IMR-90 (cell line): ENCODE measurements at regions not wholly inside any gene's neighbourhood (a gene's known extent, or its start where the extent isn't known, plus 50 kb on each side); places are given as distances from the start of the nearest gene placed in this dataset.

Experiments used
- ATAC-seq: fragments of 200-7000 bp; cut with Tn5 transposase; 2 replicates; pipeline ENCODE4 v1.9.1; 2020; ENCODE audit warnings: low read depth, mild to moderate bottlenecking, moderate library complexity
- BruUV-seq: library from RNA; stranded (reverse); fragments of 400-500 nt; replicated peaks from 2 replicates; lab custom pipeline; 2021; lab: Mats Ljungman, UMichigan
- CTCF ChIA-PET: fragments of 300-600 bp; formaldehyde crosslinking; extraction: SDS; loops from one replicate; lab custom pipeline; 2021; ENCODE audit warnings: antibody characterized with exemption; lab: Yijun Ruan, JAX
- POLR2A ChIA-PET: fragments of 300-600 bp; sonication (Branson Sonifier 250); formaldehyde crosslinking; loops from one replicate; lab custom pipeline; 2022; ENCODE audit warnings: antibody characterized with exemption; ENCODE audit not compliant: unreplicated experiment; lab: Charles Lee
- DNase-seq: peaks from one replicate; pipeline ENCODE4 v3.0.0; 2013
- H2AFZ ChIP-seq: replicated peaks from 2 replicates; pipeline ENCODE3; 2013; ENCODE audit warnings: low read length, mild to moderate bottlenecking; ENCODE audit not compliant: poor library complexity
- H2AK5ac ChIP-seq: 2 replicates; pipeline ENCODE4 v1.6.1; 2013; ENCODE audit warnings: low read depth, low read length, inconsistent platforms
- H2AK9ac ChIP-seq: replicated peaks from 2 replicates; pipeline ENCODE3; 2013; ENCODE audit warnings: mild to moderate bottlenecking, low read depth, low read length, moderate library complexity; ENCODE audit not compliant: poor library complexity
- H2BK120ac ChIP-seq: 2 replicates; pipeline ENCODE4 v1.6.1; 2013; ENCODE audit warnings: low read depth, low read length, inconsistent platforms
- H2BK15ac ChIP-seq: 3 replicates; pipeline ENCODE4 v1.6.1; 2013; ENCODE audit warnings: low read depth, low read length, inconsistent platforms
- H2BK20ac ChIP-seq: 2 replicates; pipeline ENCODE4 v1.6.1; 2013; ENCODE audit warnings: low read depth, mild to moderate bottlenecking, inconsistent platforms, low read length, moderate library complexity
- H2BK5ac ChIP-seq: 2 replicates; pipeline ENCODE4 v1.6.1; 2013; ENCODE audit warnings: mild to moderate bottlenecking, low read depth, low read length, inconsistent platforms; ENCODE audit not compliant: poor library complexity, severe bottlenecking
- H3K14ac ChIP-seq: replicated peaks from 2 replicates; pipeline ENCODE4 v1.6.1; 2013; ENCODE audit warnings: low read depth, low read length, inconsistent platforms
- H3K18ac ChIP-seq: 2 replicates; pipeline ENCODE4 v1.6.1; 2013; ENCODE audit warnings: low read depth, low read length, control low read depth
- H3K23ac ChIP-seq: 2 replicates; pipeline ENCODE4 v1.6.1; 2013; ENCODE audit warnings: low read depth, low read length, inconsistent platforms
- H3K27ac ChIP-seq: 2 replicates; pipeline ENCODE4 v1.5.1; 2013; ENCODE audit warnings: mild to moderate bottlenecking, control low read depth, low read length; ENCODE audit not compliant: insufficient read depth
- H3K27me3 ChIP-seq: 2 replicates; pipeline ENCODE4 v1.6.1; 2013; ENCODE audit warnings: low read length; ENCODE audit not compliant: control insufficient read depth, insufficient read depth
- H3K36me3 ChIP-seq: 2 replicates; pipeline ENCODE4 v1.6.1; 2013; ENCODE audit warnings: low read length, mixed read lengths; ENCODE audit not compliant: control insufficient read depth, insufficient read depth
- H3K4ac ChIP-seq: 2 replicates; pipeline ENCODE4 v1.6.1; 2013; ENCODE audit warnings: low read depth, low read length, inconsistent platforms
- H3K4me1 ChIP-seq: 2 replicates; pipeline ENCODE4 v1.6.1; 2013; ENCODE audit warnings: low read length, mixed read lengths; ENCODE audit not compliant: control insufficient read depth, insufficient read depth
- H3K4me2 ChIP-seq: 2 replicates; pipeline ENCODE4 v1.6.1; 2013; ENCODE audit warnings: low read depth, mild to moderate bottlenecking, control low read depth, low read length, moderate library complexity
- H3K4me3 ChIP-seq: 2 replicates; pipeline ENCODE4 v1.5.1; 2013; ENCODE audit warnings: low read depth, mild to moderate bottlenecking, control low read depth, low read length, moderate library complexity; ENCODE audit not compliant: insufficient read depth
- H3K56ac ChIP-seq: 2 replicates; pipeline ENCODE4 v1.6.1; 2013; ENCODE audit warnings: low read length, inconsistent platforms; ENCODE audit not compliant: insufficient read depth; ENCODE audit errors: extremely low read depth
- H3K79me1 ChIP-seq, 2 experiments: 2 replicates each; pipeline ENCODE4 v1.6.1; 2013; ENCODE audit warnings: low read length in 2 of 2, inconsistent platforms in 1 of 2, low read depth in 1 of 2
- H3K9ac ChIP-seq: 2 replicates; pipeline ENCODE4 v1.6.1; 2013; ENCODE audit warnings: low read depth, low read length, control low read depth
- H3K9me1 ChIP-seq: 2 replicates; pipeline ENCODE4 v1.6.1; 2013; ENCODE audit warnings: low read length, inconsistent platforms; ENCODE audit not compliant: insufficient read depth
- H3K9me3 ChIP-seq: 2 replicates; pipeline ENCODE4 v1.6.1; 2013; ENCODE audit warnings: low read length; ENCODE audit not compliant: control insufficient read depth, insufficient read depth
- H4K20me1 ChIP-seq: 2 replicates; pipeline ENCODE4 v1.6.1; 2013; ENCODE audit warnings: low read length, inconsistent platforms; ENCODE audit not compliant: insufficient read depth
- H4K5ac ChIP-seq: 2 replicates; pipeline ENCODE4 v1.6.1; 2013; ENCODE audit warnings: mild to moderate bottlenecking, low read depth, low read length, control low read depth
- H4K8ac ChIP-seq, 2 experiments: 2 replicates each; pipeline ENCODE4 v1.6.1; 2013; ENCODE audit warnings: low read depth in 2 of 2, low read length in 2 of 2, control low read depth in 1 of 2, inconsistent platforms in 1 of 2
- H4K91ac ChIP-seq: 2 replicates; pipeline ENCODE4 v1.6.1; 2013; ENCODE audit warnings: low read depth, low read length, inconsistent platforms; ENCODE audit not compliant: insufficient read depth
- BHLHE40 ChIP-seq: fragments of 150-350 bp; IDR thresholded peaks from 2 replicates; pipeline ENCODE4 v1.6.1; 2016; ENCODE audit warnings: mild to moderate bottlenecking, low read depth, low read length
- CEBPB ChIP-seq: IDR thresholded peaks from 2 replicates; pipeline ENCODE4 v1.6.1; 2012; ENCODE audit warnings: low read depth, low read length, improper control_type of control experiment
- CHD1 ChIP-seq: IDR thresholded peaks from 2 replicates; pipeline ENCODE4 v1.6.1; 2012; ENCODE audit warnings: low read depth, low read length, improper control_type of control experiment
- CTCF ChIP-seq: conservative IDR thresholded peaks from 2 replicates; pipeline ENCODE4 v1.5.1; 2012; ENCODE audit warnings: mild to moderate bottlenecking, low read depth, low read length, improper control_type of control experiment
- ELK1 ChIP-seq: fragments of 150-350 bp; IDR thresholded peaks from 2 replicates; pipeline ENCODE4 v1.6.1; 2016; ENCODE audit warnings: low read depth, mild to moderate bottlenecking, low read length, moderate library complexity, borderline replicate concordance
- FOS ChIP-seq: fragments of 150-350 bp; IDR thresholded peaks from 2 replicates; pipeline ENCODE4 v1.6.1; 2016; ENCODE audit warnings: low read depth, low read length
- MAFK ChIP-seq: IDR thresholded peaks from 2 replicates; pipeline ENCODE4 v1.6.1; 2012; ENCODE audit warnings: low read depth, low read length, improper control_type of control experiment
- MAZ ChIP-seq: IDR thresholded peaks from 2 replicates; pipeline ENCODE4 v1.6.1; 2012; ENCODE audit warnings: low read depth, mild to moderate bottlenecking, low read length, improper control_type of control experiment, moderate library complexity, borderline replicate concordance
- MXI1 ChIP-seq: IDR thresholded peaks from 2 replicates; pipeline ENCODE4 v1.6.1; 2012; ENCODE audit warnings: low read depth, mild to moderate bottlenecking, low read length, moderate library complexity, borderline replicate concordance
- NFE2L2 ChIP-seq: fragments of 150-350 bp; IDR thresholded peaks from 2 replicates; pipeline ENCODE4 v1.6.1; 2016; ENCODE audit warnings: low read depth, mild to moderate bottlenecking, low read length
- POLR2A ChIP-seq: IDR thresholded peaks from 2 replicates; pipeline ENCODE4 v1.6.1; 2012; ENCODE audit warnings: mild to moderate bottlenecking, low read depth, low read length
- RAD21 ChIP-seq: IDR thresholded peaks from 2 replicates; pipeline ENCODE4 v1.6.1; 2012; ENCODE audit warnings: low read length, improper control_type of control experiment
- RCOR1 ChIP-seq: IDR thresholded peaks from 2 replicates; pipeline ENCODE4 v1.6.1; 2012; ENCODE audit warnings: mild to moderate bottlenecking, low read length, improper control_type of control experiment; ENCODE audit not compliant: insufficient replicate concordance
- RFX5 ChIP-seq: IDR thresholded peaks from 2 replicates; pipeline ENCODE4 v1.8.0; 2012; ENCODE audit warnings: low read depth, mild to moderate bottlenecking, low read length, moderate library complexity
- SMC3 ChIP-seq: fragments of 150-350 bp; IDR thresholded peaks from 2 replicates; pipeline ENCODE4 v1.6.1; 2016; ENCODE audit warnings: low read depth, mild to moderate bottlenecking, antibody characterized with exemption, low read length, moderate library complexity
- USF2 ChIP-seq: fragments of 150-350 bp; IDR thresholded peaks from 2 replicates; pipeline ENCODE4 v1.6.1; 2017; ENCODE audit warnings: mild to moderate bottlenecking, antibody characterized with exemption, low read length, low read depth
- WGBS, 2 experiments: methylation state at CpG; one replicate each; pipeline versions ENCODE4 v1.1.5 to v1.1.7; 2013; ENCODE audit warnings: missing lambda C conversion rate in 2 of 2; ENCODE audit not compliant: insufficient read length in 1 of 2; ENCODE audit errors: extremely low coverage in 2 of 2; 5-methylcytosine and 5-hydroxymethylcytosine counted together
- dilution Hi-C: fragments of 300-500 bp; cut with HindIII; formaldehyde crosslinking; loops from one replicate; pipeline ENCODE4 v1.14.3; 2018; ENCODE audit warnings: low sequenced_read_pairs; ENCODE audit not compliant: unreplicated experiment
- in situ Hi-C: fragments of 300-500 bp; cut with MboI; formaldehyde crosslinking; loops from 3 replicates; pipeline ENCODE4 v1.14.3; 2019; ENCODE audit warnings: low sequenced_read_pairs, inconsistent platforms, mixed read lengths
- intact Hi-C: fragments of 100-400 bp; cut with micrococcal nuclease; formaldehyde crosslinking; loops from 2 replicates; pipeline ENCODE4 v1.10.0; 2022

DNA sequence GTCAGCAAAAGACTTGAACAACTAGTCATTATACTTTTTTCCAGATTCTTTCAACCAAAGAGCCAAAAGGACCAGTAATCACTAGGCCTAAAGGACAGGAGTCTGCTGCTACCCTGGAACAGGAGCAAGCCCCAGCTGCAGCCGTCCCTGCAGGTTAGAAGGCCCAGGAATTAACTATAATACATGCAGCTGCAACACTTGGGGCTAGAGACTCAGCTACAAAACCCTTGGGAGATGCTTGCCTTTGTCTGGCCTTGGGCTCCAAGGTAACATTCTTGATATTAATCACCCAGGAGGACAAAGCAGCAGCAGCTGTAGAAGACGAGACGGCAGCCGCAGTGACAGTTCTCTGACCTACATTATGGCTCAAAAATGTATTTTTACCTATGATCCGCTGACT lies 841.2 kb upstream of the ADGRL4 start:
- intact Hi-C loops = no loop called here

More for the DNA sequence above, 841.2 kb upstream of the ADGRL4 start:
- no peak overlapping the region for H2AFZ ChIP-seq
- no peaks in the 10 kb centered on the region for H3K27me3 ChIP-seq
- H2BK15ac ChIP-seq = no peak overlapping the region
- H3K27ac ChIP-seq = no peak overlapping the region
- no peak overlapping the region for H3K9ac ChIP-seq
- no peaks in the 10 kb centered on the region for H3K36me3 ChIP-seq
- H3K56ac ChIP-seq = no peak overlapping the region
- no peak overlapping the region for H4K91ac ChIP-seq
- H3K14ac ChIP-seq = no peak overlapping the region
- H3K23ac ChIP-seq = no peak overlapping the region
- H4K5ac ChIP-seq = no peak overlapping the region
- H3K18ac ChIP-seq = no peak overlapping the region
- no peak overlapping the region for H4K8ac ChIP-seq
- no peak overlapping the region for H2AK5ac ChIP-seq
- DNase-seq = no peak
- no peaks in the 10 kb centered on the region for H4K20me1 ChIP-seq
- no peaks in the 10 kb centered on the region for H3K9me3 ChIP-seq
- TF ChIP-seq FOS (no peak), CTCF (no peak), SMC3 (no peak), MAFK (no peak; the same call in 1 of the 2 replicates), USF2 (no peak), BHLHE40 (no peak), RFX5 (no peak), MXI1 (no peak), ELK1 (no peak), CEBPB (no peak), POLR2A (no peak), RCOR1 (no peak), RAD21 (no peak), CHD1 (no peak), MAZ (no peak), NFE2L2 (no peak)
- H3K79me1 ChIP-seq = no peaks in the 10 kb centered on the region
- no peak overlapping the region for H2BK5ac ChIP-seq
- ChIA-PET CTCF (no interaction called here), POLR2A (no interaction called here)
- H3K9me1 ChIP-seq = no peaks in the 10 kb centered on the region
- ATAC-seq = no peak
- H2AK9ac ChIP-seq = no peak overlapping the region
- no peak overlapping the region for H2BK20ac ChIP-seq
- no peak overlapping the region for H3K4me3 ChIP-seq
- no peak overlapping the region for H2BK120ac ChIP-seq
- no TSS peak for BruUV-seq
- in situ Hi-C loops = no loop called here
- H3K4ac ChIP-seq = no peak overlapping the region
- 90% methylated on average over 2 of the region's 5 CpGs; no CpG with 5 or more reads in 1 of the 2 experiments for WGBS, 2 experiments
- H3K4me1 ChIP-seq = peaks cover 2% of the 10 kb centered on the region; the same call in 1 of the 2 replicates
- dilution Hi-C loops = no loop called here
- H3K4me2 ChIP-seq = no peak overlapping the region
